HepG2 (cell line): ENCODE measurements at regions not wholly inside any gene's neighbourhood (a gene's known extent, or its start where the extent isn't known, plus 50 kb on each side); places are given as distances from the start of the nearest gene placed in this dataset.

Experiments
- CEBPG ChIP-seq: IDR thresholded peaks from 2 replicates; pipeline ENCODE4 v1.6.1; 2016
- EP300 ChIP-seq, 3 experiments: sonication (generic) in 1 of 3; formaldehyde crosslinking in 1 of 3; IDR thresholded peaks; 2 replicates each; pipeline versions ENCODE4 v1.5.1 to v1.6.1; 2011 to 2020; ENCODE audit warnings: low read depth in 2 of 3, low read length in 2 of 3, borderline replicate concordance in 1 of 3, improper control_type of control experiment in 1 of 3, mild to moderate bottlenecking in 1 of 3, missing genetic modification reagents in 1 of 3, moderate library complexity in 1 of 3
- FOXJ3 ChIP-seq: sonication (generic); formaldehyde crosslinking; IDR thresholded peaks from 2 replicates; pipeline ENCODE4 v1.4.0; 2020; ENCODE audit warnings: missing genetic modification reagents, mild to moderate bottlenecking, borderline replicate concordance
- GATAD2A ChIP-seq: IDR thresholded peaks from 2 replicates; pipeline ENCODE4 v1.6.1; 2016
- HNF4A ChIP-seq: sonication (generic); formaldehyde crosslinking; IDR thresholded peaks from 2 replicates; pipeline ENCODE4 v1.4.0; 2020; ENCODE audit warnings: missing genetic modification reagents
- HOXA3 ChIP-seq: sonication (generic); formaldehyde crosslinking; IDR thresholded peaks from 2 replicates; pipeline ENCODE4 v1.5.0; 2020; ENCODE audit warnings: missing genetic modification reagents
- JUND ChIP-seq: sonication (generic); formaldehyde crosslinking; IDR thresholded peaks from 2 replicates; pipeline ENCODE4 v1.8.0; 2022; ENCODE audit warnings: mild to moderate bottlenecking, missing genetic modification reagents
- KAT8 ChIP-seq: IDR thresholded peaks from 2 replicates; pipeline ENCODE4 v1.6.1; 2016; ENCODE audit warnings: missing genetic modification reagents, missing compliant biosample characterization
- MEF2D ChIP-seq: sonication (generic); formaldehyde crosslinking; IDR thresholded peaks from 2 replicates; pipeline ENCODE4 v1.5.1; 2020; ENCODE audit warnings: mild to moderate bottlenecking, missing genetic modification reagents
- NCOA1 ChIP-seq: sonication (generic); formaldehyde crosslinking; IDR thresholded peaks from 2 replicates; pipeline ENCODE4 v1.9.0; 2021; ENCODE audit warnings: missing genetic modification reagents
- NONO ChIP-seq, 2 experiments: fragments of 450-650 bp in 1 of 2; sonication (generic) in 1 of 2; formaldehyde crosslinking in 1 of 2; IDR thresholded peaks in 1 of 2; conservative IDR thresholded peaks in 1 of 2; 2 replicates each; pipeline versions ENCODE4 v1.6.1 to v1.8.0; 2017 to 2022; ENCODE audit warnings: mild to moderate bottlenecking in 1 of 2, missing genetic modification reagents in 1 of 2, moderate library complexity in 1 of 2
- PITX1 ChIP-seq: sonication (generic); formaldehyde crosslinking; IDR thresholded peaks from 2 replicates; pipeline ENCODE4 v1.5.1; 2020; ENCODE audit warnings: mild to moderate bottlenecking, missing genetic modification reagents
- SPEN ChIP-seq: sonication (generic); formaldehyde crosslinking; IDR thresholded peaks from 2 replicates; pipeline ENCODE4 v1.5.1; 2020; ENCODE audit warnings: low read depth, mild to moderate bottlenecking, missing genetic modification reagents
- SRSF1 ChIP-seq: fragments of 200-400 bp; formaldehyde crosslinking; optimal IDR thresholded peaks from 2 replicates; pipeline ENCODE3; 2017; ENCODE audit warnings: mild to moderate bottlenecking, low read depth, low read length, moderate library complexity
- STAG1 ChIP-seq: sonication (generic); formaldehyde crosslinking; IDR thresholded peaks from 2 replicates; pipeline ENCODE4 v1.4.0; 2020; ENCODE audit warnings: missing genetic modification reagents
- TAF15 ChIP-seq: fragments of 200-400 bp; formaldehyde crosslinking; IDR thresholded peaks from one replicate; pipeline ENCODE4 v1.6.1; 2018; ENCODE audit warnings: mild to moderate bottlenecking, low read depth, low read length; ENCODE audit not compliant: poor library complexity, severe bottlenecking
- TEAD3 ChIP-seq: optimal IDR thresholded peaks from 2 replicates; pipeline ENCODE3; 2016; ENCODE audit warnings: borderline replicate concordance
- XRCC5 ChIP-seq: fragments of 200-400 bp; formaldehyde crosslinking; optimal IDR thresholded peaks from 2 replicates; pipeline ENCODE3; 2017; ENCODE audit warnings: mild to moderate bottlenecking, low read length
- ZNF205 ChIP-seq: IDR thresholded peaks from 2 replicates; pipeline ENCODE4 v1.6.1; 2018; ENCODE audit warnings: missing biosample characterization, missing genetic modification reagents
- ZNF335 ChIP-seq: sonication (generic); formaldehyde crosslinking; IDR thresholded peaks from 2 replicates; pipeline ENCODE4 v1.4.0; 2020; ENCODE audit warnings: missing genetic modification reagents
- ZSCAN20 ChIP-seq: sonication (generic); formaldehyde crosslinking; IDR thresholded peaks from 2 replicates; pipeline ENCODE4 v1.4.0; 2020; ENCODE audit warnings: missing genetic modification reagents, mild to moderate bottlenecking, borderline replicate concordance
- TF ChIP-seq, protein P1 (sequence below): IDR thresholded peaks from 2 replicates; pipeline ENCODE4 v1.6.1; 2018; ENCODE audit warnings: missing genetic modification reagents
- TF ChIP-seq, protein P2 (sequence below): sonication (generic); formaldehyde crosslinking; IDR thresholded peaks from 2 replicates; pipeline ENCODE4 v1.4.0; 2020; ENCODE audit warnings: missing genetic modification reagents
- TF ChIP-seq, protein P3 (sequence below): sonication (generic); formaldehyde crosslinking; IDR thresholded peaks from 2 replicates; pipeline ENCODE4 v1.4.0; 2020; ENCODE audit warnings: missing genetic modification reagents
- TF ChIP-seq, protein P4 (sequence below): sonication (generic); formaldehyde crosslinking; conservative IDR thresholded peaks from 2 replicates; pipeline ENCODE4 v1.4.0; 2020; ENCODE audit warnings: missing genetic modification reagents

DNA sequence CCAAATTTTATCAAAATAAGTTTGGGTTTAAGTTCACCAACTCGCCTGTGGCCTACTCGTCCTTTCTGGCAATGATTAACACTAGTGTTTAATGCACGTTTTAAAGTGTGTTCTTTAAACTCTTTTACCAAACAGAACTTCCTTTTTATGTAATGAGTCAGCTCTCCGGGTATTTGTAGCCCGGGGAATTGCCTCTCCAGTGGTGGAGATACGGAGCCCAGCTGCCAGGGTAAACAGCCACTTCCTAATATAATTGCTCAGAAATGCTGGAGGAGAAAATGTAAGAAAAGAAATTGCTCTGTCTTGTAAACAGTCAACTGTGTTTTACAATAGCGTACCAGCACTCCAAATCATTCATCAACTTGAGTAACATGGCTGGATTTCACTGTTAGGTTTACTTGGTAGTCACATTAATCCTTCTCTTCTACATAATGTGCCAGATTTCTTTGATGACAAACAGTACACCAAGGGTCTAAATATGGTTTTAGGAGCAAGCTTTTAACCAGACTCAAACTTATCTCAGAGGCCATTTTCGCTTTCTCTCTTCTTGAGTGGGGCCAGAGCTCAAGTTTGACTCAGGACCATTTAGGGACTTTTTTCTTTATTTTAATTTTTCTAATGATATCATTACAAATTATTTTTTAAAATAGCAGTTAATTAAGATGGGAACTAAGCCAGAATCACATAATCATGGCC is 101.2 kb upstream of the SLC38A2 start (continued):
- TF ChIP-seq, protein P1, sequence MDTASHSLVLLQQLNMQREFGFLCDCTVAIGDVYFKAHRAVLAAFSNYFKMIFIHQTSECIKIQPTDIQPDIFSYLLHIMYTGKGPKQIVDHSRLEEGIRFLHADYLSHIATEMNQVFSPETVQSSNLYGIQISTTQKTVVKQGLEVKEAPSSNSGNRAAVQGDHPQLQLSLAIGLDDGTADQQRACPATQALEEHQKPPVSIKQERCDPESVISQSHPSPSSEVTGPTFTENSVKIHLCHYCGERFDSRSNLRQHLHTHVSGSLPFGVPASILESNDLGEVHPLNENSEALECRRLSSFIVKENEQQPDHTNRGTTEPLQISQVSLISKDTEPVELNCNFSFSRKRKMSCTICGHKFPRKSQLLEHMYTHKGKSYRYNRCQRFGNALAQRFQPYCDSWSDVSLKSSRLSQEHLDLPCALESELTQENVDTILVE (CRISPR knock-in tag), result peak; percentile 51; the same call in 1 of the 2 replicates
- peak; percentile 46; the same call in 1 of the 2 replicates for TF ChIP-seq HOXA3
- peak; percentile 26; the same call in 1 of the 2 replicates for TF ChIP-seq SPEN
- peak; percentile 63; the same call in 1 of the 2 replicates for TF ChIP-seq MEF2D (CRISPR knock-in tag)
- TF ChIP-seq ZNF335 (CRISPR knock-in tag), result peak; percentile 17; the same call in 1 of the 2 replicates
- TF ChIP-seq NCOA1 (CRISPR knock-in tag), result peak; percentile 20; the same call in 1 of the 2 replicates
- TF ChIP-seq JUND (CRISPR knock-in tag), result peak; percentile 75; the same call in 1 of the 2 replicates
- TF ChIP-seq NONO (IDR thresholded peaks at IDR 0.05), result no peak
- TF ChIP-seq NONO (CRISPR knock-in tag; conservative IDR thresholded peaks at IDR 0.05), result peak; percentile 58; the same call in 1 of the 2 replicates
- TF ChIP-seq, protein P2, sequence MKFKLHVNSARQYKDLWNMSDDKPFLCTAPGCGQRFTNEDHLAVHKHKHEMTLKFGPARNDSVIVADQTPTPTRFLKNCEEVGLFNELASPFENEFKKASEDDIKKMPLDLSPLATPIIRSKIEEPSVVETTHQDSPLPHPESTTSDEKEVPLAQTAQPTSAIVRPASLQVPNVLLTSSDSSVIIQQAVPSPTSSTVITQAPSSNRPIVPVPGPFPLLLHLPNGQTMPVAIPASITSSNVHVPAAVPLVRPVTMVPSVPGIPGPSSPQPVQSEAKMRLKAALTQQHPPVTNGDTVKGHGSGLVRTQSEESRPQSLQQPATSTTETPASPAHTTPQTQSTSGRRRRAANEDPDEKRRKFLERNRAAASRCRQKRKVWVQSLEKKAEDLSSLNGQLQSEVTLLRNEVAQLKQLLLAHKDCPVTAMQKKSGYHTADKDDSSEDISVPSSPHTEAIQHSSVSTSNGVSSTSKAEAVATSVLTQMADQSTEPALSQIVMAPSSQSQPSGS (CRISPR knock-in tag), result peak; percentile 93; the same call in 1 of the 2 replicates
- peak in 1 of 2 experiments; percentile 98; a peak in 2 of 4 replicates for TF ChIP-seq EP300 (IDR thresholded peaks at IDR 0.05; ENCODE audit: low read depth in 2 of 2, low read length in 2 of 2)
- peak; percentile 90 for TF ChIP-seq EP300 (CRISPR knock-in tag; IDR thresholded peaks at IDR 0.05; ENCODE audit: borderline replicate concordance)
- TF ChIP-seq FOXJ3 (CRISPR knock-in tag), result peak; percentile 93
- TF ChIP-seq TEAD3 (CRISPR knock-in tag), result peak; percentile 93
- TF ChIP-seq CEBPG (CRISPR knock-in tag), result peak; percentile 57; the same call in 1 of the 2 replicates
- TF ChIP-seq, protein P3, sequence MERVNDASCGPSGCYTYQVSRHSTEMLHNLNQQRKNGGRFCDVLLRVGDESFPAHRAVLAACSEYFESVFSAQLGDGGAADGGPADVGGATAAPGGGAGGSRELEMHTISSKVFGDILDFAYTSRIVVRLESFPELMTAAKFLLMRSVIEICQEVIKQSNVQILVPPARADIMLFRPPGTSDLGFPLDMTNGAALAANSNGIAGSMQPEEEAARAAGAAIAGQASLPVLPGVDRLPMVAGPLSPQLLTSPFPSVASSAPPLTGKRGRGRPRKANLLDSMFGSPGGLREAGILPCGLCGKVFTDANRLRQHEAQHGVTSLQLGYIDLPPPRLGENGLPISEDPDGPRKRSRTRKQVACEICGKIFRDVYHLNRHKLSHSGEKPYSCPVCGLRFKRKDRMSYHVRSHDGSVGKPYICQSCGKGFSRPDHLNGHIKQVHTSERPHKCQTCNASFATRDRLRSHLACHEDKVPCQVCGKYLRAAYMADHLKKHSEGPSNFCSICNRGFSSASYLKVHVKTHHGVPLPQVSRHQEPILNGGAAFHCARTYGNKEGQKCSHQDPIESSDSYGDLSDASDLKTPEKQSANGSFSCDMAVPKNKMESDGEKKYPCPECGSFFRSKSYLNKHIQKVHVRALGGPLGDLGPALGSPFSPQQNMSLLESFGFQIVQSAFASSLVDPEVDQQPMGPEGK (CRISPR knock-in tag), result peak; percentile 42; the same call in 1 of the 2 replicates
- TF ChIP-seq HNF4A (CRISPR knock-in tag), result peak; percentile 79
- peak; percentile 95 for TF ChIP-seq GATAD2A
- TF ChIP-seq STAG1, result peak; percentile 46
- peak; percentile 75 for TF ChIP-seq PITX1 (CRISPR knock-in tag)
- TF ChIP-seq TAF15, result no peak
- TF ChIP-seq ZNF205, result peak; percentile 56; the same call in 1 of the 2 replicates
- no peak for TF ChIP-seq SRSF1
- TF ChIP-seq, protein P4, sequence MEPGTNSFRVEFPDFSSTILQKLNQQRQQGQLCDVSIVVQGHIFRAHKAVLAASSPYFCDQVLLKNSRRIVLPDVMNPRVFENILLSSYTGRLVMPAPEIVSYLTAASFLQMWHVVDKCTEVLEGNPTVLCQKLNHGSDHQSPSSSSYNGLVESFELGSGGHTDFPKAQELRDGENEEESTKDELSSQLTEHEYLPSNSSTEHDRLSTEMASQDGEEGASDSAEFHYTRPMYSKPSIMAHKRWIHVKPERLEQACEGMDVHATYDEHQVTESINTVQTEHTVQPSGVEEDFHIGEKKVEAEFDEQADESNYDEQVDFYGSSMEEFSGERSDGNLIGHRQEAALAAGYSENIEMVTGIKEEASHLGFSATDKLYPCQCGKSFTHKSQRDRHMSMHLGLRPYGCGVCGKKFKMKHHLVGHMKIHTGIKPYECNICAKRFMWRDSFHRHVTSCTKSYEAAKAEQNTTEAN (CRISPR knock-in tag), result peak; percentile 70; the same call in 1 of the 2 replicates
- no peak for TF ChIP-seq XRCC5
- 0 out of 2 replicates have a peak, but pooled peaks have one; percentile 63 for TF ChIP-seq ZSCAN20 (CRISPR knock-in tag)
- TF ChIP-seq KAT8 (CRISPR knock-in tag), result peak; percentile 78
